Retina (tissue), 1 donor: ENCODE measurements at regions not wholly inside any gene's neighbourhood (a gene's known extent, or its start where the extent isn't known, plus 50 kb on each side); places are given as distances from the start of the nearest gene placed in this dataset.

ENCODE experiments used
- DNase-seq: peaks from one replicate; pipeline ENCODE4 v3.0.0-alpha.2; 2016

DNA sequence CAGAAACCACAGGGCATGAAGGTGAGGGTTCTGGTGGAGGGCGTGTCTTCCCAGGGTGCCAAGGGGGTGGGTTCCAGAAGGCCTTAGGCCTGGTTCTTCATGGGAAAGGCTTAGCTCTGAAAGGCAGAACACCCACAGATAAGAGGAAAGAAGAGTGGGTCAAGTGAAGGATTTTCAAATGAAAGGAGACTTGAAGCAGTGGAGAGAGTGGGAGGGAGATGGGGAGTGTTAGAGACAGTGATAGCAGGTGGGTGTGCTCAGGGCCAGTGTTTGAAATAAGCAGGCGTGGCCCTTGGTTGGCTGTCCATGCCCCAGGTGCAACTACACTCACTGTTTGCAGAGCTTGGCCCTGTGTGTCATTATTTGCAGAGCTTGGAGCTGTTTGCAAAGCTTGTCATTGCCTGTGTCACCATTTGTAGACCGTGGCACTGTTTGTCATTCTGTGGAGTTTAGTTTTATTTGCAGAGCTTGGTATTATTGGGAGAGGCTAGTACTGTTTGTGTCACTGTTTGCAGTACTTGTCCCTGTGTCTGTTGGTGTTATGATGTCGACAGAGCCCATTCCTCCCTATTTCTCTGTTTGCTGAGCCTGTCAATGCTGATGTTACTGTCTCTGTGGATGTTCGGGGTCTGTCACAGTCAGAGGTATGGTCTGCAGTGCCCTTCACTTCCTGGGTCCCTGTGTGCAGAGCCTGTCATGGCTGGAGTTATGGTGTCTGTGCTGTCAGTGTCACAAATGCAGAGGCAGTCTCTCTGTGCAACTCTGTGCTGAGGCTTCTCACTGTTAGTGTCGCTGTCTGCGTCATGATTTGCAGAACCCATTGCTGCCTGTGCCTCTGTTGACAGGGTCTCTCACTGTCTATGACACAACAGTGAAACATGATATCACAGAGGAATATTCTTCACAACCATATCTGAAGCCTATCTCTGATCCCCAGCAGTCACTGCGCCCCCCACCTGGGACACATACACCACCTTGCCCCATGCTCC is 127.7 kb upstream of the LRFN2 start:
- DNase-seq = no peak

DNA sequence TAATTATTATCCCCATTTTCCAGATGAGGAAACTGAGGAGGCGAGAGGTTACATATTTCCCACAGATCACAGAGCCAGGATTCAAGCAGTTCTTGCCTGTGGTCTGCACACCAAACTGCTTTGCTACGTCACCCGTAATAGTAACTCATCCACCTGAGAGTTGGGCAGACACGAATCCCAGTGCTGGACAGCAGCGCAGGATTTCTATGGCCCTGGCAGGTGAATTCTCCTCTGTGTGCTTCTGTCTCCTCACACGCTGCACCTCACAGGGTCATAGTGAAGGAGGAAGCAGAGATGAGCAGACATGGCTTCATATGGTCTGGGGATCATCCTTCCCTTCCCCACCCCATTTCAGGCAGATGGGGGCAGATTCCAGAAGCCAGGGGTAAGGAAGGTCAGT is 127.0 kb upstream of the LRFN2 start:
- DNase-seq = no peak

DNA sequence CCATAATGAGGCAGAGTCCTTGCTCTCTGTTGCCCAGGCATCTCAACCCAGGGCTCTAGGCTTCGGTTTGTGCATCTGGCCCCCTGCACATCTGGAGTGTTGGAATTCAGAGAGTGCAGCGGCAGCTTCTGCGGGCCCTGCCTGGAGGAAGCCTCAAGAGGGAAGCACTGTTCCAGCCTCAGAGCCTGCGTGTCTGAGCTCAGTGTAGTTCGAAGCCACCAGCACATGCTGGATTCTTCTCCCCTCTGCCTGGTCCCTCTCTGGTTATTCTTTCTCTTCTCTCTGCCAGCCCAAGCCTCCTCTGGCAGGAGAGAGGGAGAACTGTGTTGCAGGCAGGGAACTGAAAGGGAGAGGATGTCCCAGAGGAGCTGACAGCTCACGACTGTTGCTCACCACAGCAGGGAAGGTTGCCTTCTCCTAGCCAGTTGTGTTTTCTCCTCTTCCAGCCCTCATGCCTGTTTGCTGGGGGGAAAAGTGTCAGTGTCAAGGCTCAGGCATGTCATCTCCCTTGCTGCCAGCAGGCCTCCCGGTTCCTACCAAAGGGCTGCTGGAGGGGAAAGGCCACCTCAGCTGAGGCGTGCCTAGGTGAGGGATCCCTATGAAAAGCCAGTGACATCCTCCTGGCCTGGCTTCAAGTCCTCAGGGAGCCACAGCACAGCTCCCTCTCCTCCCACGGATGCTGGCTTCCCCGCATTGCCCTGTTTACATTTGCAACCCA is 126.0 kb upstream of the LRFN2 start:
- DNase-seq = no peak

DNA sequence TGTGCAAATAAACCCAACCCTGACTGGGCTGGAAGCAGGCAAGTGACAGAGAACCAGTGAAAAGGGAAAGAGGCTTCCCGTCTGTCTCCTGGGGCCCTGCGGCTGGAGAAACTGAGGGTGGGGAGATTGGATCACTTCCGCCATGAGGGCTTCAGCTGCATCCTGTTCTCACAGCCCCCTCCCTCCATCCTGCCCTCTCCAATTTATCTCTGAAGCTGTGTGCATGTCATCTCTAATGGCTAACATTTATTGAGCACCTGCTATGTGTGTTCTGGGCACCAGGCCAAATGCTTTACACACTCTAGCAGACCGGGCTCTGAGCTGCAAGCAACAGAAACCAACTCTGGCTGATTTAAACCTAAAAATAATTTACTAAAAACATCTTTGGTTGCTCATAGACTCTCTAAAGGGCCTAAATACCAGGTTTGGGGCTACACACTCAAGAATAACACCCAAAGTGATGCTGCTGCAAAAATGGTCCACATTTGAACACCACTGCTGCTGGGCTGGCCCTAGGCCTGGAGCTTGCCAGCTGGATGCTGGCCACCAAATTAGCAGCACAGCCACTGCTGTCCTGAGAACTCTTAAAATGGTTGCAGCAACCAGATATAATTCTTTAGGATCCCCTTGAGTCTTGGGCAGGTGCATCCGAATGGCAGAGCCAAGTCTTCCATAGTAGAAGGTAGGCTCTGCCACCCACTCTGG is 123.6 kb upstream of the LRFN2 start:
- DNase-seq = no peak

DNA sequence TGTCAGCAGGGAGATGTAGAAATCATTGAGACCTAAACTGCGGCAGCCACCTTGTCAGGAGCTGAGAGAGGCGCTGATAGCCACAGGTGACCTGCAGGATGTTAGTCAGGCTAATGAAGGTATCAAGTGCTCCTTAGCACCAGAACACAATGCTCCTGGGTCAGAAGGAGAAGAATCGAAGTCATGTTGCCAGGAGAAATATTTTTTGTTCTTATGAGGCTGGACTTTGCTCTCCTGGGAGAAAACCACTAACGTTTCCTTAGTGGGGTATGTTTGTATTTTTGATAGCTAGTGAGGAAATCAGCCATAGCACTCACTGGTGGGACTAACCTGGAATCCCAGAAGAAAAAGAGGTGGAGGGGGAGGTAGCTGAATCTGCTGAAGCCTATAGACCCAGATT is 120.9 kb upstream of the LRFN2 start:
- no peak for DNase-seq

DNA sequence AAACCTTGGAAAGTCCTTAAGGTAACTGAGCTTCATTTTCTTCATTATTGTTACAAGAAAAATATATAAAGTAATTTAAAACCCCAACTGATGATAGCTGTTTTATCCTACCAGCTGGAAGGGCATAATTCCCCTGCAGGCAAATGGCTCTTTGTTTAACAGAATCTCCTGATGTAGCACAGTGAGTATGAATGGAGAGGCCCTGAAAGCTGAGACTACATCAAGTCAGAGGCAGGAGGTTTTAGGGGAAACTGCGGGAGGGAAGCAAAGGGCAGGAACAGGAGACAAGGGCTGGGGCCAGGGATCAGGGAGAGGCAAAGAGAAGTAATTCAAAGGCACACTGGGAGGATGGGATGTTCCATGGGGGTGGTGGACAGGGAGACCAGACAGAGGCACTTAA is 119.0 kb upstream of the LRFN2 start:
- no peak for DNase-seq

DNA sequence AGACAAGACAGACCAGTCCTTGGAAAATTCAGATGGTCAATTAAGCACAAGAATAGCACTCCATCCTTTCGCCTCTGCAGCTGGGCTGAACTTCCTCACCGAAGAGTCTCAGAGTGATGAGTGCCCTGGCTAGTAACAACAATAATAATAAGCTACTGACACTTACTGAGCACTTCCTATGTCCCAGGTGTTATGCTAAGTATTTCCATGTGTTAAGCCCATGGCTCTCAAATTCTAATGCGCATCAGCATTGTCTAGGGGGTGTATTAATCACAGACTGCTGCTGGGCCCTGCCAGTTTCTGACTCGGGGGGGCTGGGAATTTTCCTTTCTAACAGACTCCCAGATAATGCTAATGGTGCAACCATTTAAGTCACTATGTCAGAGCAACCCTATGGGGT is 118.2 kb upstream of the LRFN2 start:
- no peak for DNase-seq

DNA sequence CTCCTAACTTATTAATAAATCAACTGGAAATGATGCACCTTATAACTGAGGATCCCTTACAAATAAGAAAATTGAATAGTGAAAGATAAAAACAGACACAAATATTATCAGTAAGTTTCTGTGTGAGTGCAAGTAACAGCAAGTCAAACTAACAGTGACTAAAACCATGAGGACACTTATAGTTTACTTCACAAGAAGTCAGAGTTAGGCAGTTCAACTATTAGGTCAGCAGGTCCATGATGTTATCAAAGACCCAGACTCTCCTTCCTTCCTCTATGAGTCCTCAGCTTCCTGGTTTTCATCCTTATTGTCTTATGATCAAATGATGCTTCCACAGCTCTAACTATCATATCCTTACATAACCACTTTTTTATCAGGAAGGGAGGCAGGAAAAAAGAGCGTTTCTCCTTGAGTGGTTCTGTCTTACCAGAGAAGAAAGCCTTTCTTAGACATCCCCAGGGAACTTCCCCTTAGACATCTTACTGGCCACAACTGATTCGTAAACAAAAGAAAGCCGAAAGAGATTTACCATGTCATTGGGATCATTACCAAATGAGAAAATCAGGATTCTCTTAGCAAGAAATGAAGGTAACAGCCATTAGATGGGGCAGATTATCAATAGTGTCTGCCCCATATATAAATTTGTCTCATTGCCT is 114.3 kb upstream of the LRFN2 start:
- DNase-seq = no peak

DNA sequence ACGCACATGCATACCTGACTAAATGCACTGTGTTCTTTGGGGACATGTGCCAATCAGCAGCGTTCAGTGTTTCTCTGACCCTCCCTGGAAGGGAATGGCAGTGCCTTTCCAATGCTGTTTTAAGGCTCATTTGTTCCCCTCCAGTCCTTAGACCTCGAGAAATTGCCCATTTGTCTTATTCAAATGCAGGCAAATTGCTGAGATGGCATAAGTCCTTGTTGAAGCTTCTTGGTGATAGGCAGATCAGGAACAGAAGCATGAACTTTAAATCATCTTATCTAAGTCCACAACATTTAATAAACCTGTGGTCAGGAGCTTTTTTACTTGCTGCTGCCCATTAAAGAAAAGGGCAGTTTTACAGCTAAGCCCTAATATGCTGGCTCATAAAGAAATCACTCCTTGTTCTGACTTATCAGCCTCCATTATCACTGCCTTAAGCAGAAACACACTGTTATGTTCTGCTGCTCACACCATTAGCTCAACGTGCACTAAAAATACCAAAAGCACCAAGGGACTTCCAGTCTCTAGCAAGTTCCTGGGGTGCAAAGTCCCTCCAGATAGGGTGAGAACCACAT is 112.9 kb upstream of the LRFN2 start:
- DNase-seq = no peak

DNA sequence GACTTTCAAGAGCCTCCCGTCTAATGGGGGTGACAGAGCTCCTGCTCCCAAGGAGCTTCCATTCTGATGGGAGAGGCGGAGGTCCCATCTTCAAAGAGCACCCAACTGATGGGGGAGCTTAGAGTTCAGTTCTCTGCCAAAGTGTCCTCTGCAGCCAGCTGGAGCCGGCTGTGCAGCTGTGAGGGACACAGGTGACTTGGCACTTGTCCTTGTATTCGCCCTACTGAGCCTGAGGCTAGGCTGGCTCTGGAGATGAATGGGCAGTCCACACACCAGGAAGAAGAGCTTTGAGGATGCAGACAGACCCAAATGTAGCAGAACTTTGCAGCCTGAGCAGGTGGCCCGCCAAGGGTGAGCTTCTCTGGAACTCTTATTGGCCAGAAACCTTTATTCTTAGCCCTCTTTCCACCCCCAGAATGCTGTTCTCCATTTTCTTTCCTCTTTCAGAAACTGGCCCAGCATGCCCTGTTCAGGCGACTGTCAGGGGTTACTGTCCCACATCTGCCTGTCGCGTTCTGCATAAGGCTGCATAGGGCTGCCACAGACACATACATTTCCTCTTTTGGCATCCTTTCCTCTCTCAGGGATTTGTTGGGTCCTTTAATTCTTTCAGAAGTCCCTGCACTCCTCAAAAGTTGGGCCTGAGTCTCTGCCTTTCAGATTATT is 108.7 kb upstream of the LRFN2 start:
- no peak for DNase-seq

DNA sequence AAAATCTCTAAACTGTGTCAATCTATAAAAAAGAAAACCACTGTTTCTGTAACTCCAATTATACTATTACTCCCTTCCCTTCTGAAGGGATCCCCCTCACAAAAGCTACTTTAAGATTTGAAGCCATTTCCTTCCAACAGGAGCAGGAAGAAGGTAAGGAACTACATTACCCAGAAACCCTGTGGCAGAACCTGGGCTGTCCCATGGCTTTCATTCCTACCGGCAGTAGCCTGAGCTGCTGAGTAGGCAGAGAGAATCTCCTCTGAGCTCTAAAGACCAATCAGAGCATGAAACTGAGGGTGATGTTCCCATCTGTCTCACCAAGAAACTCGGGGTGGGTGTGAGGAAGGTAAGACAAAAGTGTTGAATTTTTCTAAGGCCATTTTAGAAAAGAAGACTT is 108.0 kb upstream of the LRFN2 start:
- DNase-seq = no peak

DNA sequence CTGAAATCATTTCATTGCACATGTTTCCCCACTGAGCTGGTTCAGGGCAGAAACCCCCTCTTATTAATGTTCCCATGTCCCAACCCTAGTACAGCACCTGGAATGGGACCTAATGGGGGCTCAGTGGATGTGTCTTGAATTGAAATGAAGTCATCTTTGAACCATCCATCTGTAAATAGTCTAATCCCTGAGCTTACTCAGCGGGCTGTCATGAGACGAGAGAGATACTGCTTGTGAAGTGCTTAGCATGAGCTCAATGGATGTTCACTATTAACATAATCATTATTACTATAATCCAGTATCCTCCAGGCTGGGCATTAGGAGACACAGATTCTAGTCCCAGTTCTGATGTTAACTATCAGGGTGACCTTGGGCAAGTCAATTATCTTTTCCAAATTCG is 106.6 kb upstream of the LRFN2 start:
- no peak for DNase-seq

DNA sequence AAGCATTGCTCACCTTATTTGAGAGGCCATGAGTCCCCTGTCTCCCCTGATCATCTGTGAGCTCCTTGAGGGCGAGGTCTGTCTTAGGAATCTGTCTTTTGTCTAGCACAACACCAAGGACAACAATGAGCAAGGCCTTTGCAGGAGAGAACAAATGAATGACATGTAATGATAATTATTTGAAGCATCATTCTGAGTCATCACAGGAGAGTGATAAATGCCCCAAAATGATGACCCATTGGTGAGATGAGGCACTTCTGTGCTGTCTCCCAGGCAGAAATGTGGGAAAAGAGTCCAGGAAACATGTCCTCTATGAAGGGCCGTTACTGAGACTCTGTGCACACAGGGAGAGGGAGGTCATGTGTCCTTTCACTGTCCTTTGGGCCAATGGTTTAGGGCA is 105.2 kb upstream of the LRFN2 start:
- no peak for DNase-seq

DNA sequence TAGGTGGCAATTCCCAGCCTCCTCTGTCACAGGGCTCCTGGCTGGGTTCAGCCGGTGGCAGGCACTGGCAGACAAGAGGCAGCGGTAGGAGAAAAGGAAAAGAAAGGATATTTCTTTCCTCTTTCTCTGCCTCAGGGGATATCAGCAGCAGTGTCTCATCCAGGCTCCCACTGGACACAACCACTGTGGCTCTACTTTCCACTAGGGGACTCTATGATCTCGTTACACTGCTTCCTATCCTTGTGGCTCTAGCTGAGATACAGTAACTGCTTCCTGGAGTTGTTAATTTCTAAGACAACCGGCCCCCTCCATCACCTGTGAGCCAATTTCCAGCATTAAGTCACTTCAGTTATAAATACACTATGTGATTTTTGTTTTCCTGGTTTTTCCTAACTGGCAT is 102.0 kb upstream of the LRFN2 start:
- no peak for DNase-seq

DNA sequence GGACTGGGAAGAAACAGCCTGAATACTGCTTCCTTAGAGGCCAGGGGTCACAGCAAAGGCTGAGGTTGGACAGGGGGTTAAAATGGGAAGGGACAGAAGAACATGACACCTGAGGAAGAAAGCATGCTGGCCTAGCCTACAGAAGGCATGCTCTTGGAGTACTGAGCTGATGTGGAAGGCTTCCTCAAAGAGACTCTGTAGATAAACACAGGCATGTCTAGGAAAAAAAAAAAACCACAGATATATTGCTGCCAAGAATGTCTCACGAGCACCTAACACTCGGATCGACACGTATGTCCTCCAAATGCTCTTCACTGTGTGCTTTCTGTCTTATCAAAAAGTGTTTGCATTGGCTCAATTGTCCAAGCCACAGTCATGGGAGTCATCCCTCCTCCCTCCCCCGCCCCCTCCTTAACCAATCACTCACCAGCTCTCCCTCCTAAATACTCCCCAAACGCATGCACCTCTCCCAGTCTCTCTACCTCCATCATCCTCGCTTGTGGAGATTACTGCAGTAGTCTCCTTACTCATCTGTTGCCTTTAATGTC is 101.1 kb upstream of the LRFN2 start:
- no peak for DNase-seq

DNA sequence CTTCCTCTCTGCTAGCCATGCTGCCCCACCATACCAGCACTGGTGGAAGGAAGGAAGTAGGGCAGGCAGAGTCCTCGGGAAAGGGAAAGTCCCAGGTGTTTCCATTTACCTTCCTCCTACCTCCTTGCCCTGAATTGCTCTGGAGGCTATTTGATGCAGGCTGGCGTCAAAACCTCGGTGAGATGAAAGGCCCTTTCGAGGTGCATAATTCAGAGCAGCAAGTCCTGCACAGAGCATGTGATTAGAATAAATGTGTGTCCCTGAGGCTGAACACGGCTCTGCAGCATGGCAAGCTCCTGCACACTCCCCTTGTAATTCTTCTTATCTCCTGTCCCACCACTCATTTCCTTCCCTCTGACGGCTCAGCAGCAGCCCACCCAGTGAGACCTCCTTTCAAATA is 98.7 kb upstream of the LRFN2 start:
- no peak for DNase-seq

DNA sequence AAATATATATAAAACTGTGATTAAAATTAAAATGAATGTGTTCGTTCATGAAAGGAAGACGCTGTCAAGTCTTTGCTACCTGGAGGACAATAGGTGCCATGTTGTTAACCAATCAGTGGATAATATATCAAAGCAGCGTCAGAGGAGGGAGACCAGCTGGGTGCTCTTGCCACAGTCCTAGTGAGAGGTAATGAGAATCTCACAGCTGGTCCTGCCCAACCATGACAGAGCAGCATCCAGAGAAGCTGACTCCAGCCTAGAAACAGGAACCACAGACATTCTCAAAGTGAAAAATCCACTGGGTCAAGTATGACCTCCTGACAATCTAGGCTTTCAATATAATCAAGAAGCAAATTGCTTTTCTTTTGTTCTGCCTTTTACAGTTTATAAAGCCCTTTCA is 94.5 kb upstream of the LRFN2 start:
- DNase-seq = no peak

DNA sequence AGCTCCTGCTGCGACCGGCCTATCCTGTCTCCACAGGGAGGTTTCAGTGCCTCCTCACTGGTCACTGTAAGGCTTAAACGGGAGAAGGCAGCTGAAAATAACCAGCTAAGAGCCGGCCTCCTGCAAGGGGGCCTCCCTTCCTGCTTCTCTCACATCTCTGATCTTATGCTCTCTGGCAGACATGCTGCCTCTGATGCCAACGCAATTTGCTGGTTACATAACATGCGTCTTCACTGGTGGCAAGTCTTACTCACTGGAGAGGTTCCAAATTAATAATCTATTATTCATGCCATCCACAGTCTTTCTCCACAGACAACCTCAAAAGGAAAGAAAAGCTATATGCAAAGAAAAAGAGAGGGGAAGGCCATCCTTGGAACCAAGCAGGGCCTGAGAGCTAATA is 91.8 kb upstream of the LRFN2 start:
- DNase-seq = no peak

DNA sequence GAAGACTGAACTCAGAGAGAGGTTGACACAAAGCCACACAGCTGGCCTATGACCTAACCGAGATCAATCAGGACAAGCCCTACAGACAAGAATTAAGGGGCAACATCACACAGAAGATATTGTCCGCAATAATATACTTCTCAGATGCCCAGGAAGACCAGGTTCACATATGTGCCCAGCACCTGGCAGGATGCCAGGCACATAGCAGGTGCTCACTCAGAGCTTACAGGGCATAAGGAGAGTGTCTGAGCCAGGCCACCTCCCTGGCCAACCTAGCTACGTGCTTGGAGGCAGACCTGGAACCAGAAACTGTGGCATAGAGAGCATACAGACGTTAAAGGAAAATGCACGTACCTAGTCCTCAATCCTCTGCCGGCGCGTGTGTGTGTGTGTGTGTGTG is 87.0 kb upstream of the LRFN2 start:
- no peak for DNase-seq

DNA sequence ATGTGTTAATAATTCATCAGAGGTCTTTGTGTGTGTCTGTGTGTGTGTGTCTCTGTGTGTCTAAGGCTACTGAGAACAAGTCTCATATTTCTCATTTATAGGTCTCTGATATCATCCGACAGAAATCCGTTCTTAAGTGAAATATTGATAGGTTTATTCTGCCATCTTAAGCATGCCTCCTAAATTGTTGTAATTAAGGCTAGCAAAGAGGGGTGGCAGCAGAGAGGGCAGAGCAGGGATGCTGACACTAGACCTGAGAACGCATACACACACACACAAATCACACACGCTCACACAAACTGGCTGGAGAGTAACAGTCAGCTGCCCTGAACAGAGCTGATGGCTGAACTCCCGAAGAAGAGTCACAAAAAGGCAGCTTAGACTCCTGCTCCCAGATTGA is 84.9 kb upstream of the LRFN2 start:
- DNase-seq = peak; percentile 34

DNA sequence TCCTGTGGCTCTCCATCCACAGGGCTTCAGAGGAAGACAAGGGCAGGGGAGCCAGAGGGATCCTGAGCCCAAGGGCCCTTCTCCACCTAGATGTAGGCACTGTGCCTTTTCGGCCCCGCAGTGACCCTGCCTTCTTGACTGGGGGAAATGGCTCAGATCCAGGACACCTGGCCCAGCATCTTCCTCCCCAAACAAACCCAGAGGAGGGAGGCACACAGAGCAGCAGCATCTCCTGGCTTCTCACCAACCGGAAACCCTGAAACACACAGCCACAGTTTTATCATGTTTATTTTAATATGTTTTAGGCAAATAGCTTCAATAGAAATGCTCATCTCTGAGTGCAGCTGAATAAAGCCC is 84.5 kb upstream of the LRFN2 start:
- no peak for DNase-seq
